Astrocyte (in vitro differentiated cells and primary cell): ENCODE measurements at regions not wholly inside any gene's neighbourhood (a gene's known extent, or its start where the extent isn't known, plus 50 kb on each side); places are given as distances from the start of the nearest gene placed in this dataset.

Source experiments
- DNase-seq: peaks from one replicate; pipeline ENCODE4 v3.0.0-alpha.2; 2010; ENCODE audit warnings: low read depth
- FAIRE-seq: peaks from 2 replicates; lab custom pipeline; 2011; peaks lifted over from hg19 to GRCh38; lab: Jason Lieb, UNC
- H2AFZ ChIP-seq: 2 replicates; pipeline ENCODE4 v1.6.0; 2012; ENCODE audit warnings: low read depth, low read length, inconsistent platforms
- H3K27ac ChIP-seq: 2 replicates; pipeline ENCODE4 v1.5.1; 2011; ENCODE audit warnings: low read depth, low read length, inconsistent platforms
- H3K27me3 ChIP-seq: 2 replicates; pipeline ENCODE4 v1.6.0; 2011; ENCODE audit warnings: low read length, inconsistent platforms; ENCODE audit not compliant: insufficient read depth
- H3K36me3 ChIP-seq: 2 replicates; pipeline ENCODE4 v1.5.1; 2011; ENCODE audit warnings: low read length, inconsistent platforms; ENCODE audit not compliant: insufficient read depth
- H3K4me1 ChIP-seq: 2 replicates; pipeline ENCODE4 v1.5.1; 2011; ENCODE audit warnings: low read length, inconsistent platforms; ENCODE audit not compliant: insufficient read depth
- H3K4me2 ChIP-seq: 2 replicates; pipeline ENCODE4 v1.6.0; 2012; ENCODE audit warnings: low read length, inconsistent platforms
- H3K4me3 ChIP-seq: 2 replicates; pipeline ENCODE4 v1.5.1; 2011; ENCODE audit warnings: low read depth, mild to moderate bottlenecking, low read length, inconsistent platforms; ENCODE audit not compliant: insufficient read depth
- H3K79me2 ChIP-seq: 2 replicates; pipeline ENCODE4 v1.6.0; 2012; ENCODE audit warnings: mild to moderate bottlenecking, low read length, inconsistent platforms; ENCODE audit not compliant: insufficient read depth
- H3K9ac ChIP-seq: 2 replicates; pipeline ENCODE4 v1.6.0; 2012; ENCODE audit warnings: mild to moderate bottlenecking, low read length, inconsistent platforms
- H3K9me3 ChIP-seq: 2 replicates; pipeline ENCODE4 v1.5.1; 2012; ENCODE audit warnings: low read depth, mild to moderate bottlenecking, low read length, inconsistent platforms; ENCODE audit not compliant: insufficient read depth
- H4K20me1 ChIP-seq: 2 replicates; pipeline ENCODE4 v1.6.0; 2012; ENCODE audit warnings: low read length, inconsistent platforms; ENCODE audit not compliant: insufficient read depth
- H3K27ac Mint-ChIP-seq: one replicate; pipeline ENCODE4 v1.8.0; 2021; ENCODE audit warnings: mild to moderate bottlenecking, mixed read lengths; ENCODE audit not compliant: unreplicated experiment
- H3K27me3 Mint-ChIP-seq: one replicate; pipeline ENCODE4 v1.8.0; 2021; ENCODE audit warnings: low read depth, mixed read lengths; ENCODE audit not compliant: unreplicated experiment
- H3K36me3 Mint-ChIP-seq: one replicate; pipeline ENCODE4 v1.8.0; 2021; ENCODE audit warnings: low read depth, mixed read lengths; ENCODE audit not compliant: unreplicated experiment
- H3K4me1 Mint-ChIP-seq: one replicate; pipeline ENCODE4 v1.8.0; 2021; ENCODE audit warnings: low read depth, mixed read lengths; ENCODE audit not compliant: unreplicated experiment
- H3K4me3 Mint-ChIP-seq: one replicate; pipeline ENCODE4 v1.8.0; 2021; ENCODE audit warnings: mild to moderate bottlenecking, moderate library complexity, mixed read lengths; ENCODE audit not compliant: unreplicated experiment
- H3K9me3 Mint-ChIP-seq: one replicate; pipeline ENCODE4 v1.8.0; 2021; ENCODE audit warnings: mild to moderate bottlenecking, mixed read lengths; ENCODE audit not compliant: unreplicated experiment
- CTCF ChIP-seq: IDR thresholded peaks from 2 replicates; pipeline ENCODE4 v1.5.1; 2011; ENCODE audit warnings: low read depth, mild to moderate bottlenecking, inconsistent platforms, low read length, moderate library complexity; ENCODE audit not compliant: insufficient read depth
- EZH2 ChIP-seq: IDR thresholded peaks from 2 replicates; pipeline ENCODE4 v1.6.1; 2012; ENCODE audit warnings: mild to moderate bottlenecking, low read length, inconsistent platforms; ENCODE audit not compliant: insufficient read depth

- DNase-seq (no peak), FAIRE-seq (no peak)
- H3K4me1 ChIP-seq: peaks cover 3% of the 10 kb centered on the region
- no peaks in the 10 kb centered on the region for H3K36me3 Mint-ChIP-seq
- no peaks in the 10 kb centered on the region for H3K79me2 ChIP-seq
- H3K9me3 ChIP-seq: no peaks in the 10 kb centered on the region
- no peak overlapping the region for H3K4me3 ChIP-seq
- H3K9ac ChIP-seq: no peak overlapping the region
- no peak overlapping the region for H3K4me2 ChIP-seq
- no peaks in the 10 kb centered on the region for H3K36me3 ChIP-seq
- TF ChIP-seq CTCF (no peak), EZH2 (no peak)
- no peak overlapping the region for H3K4me3 Mint-ChIP-seq
- H3K27me3 ChIP-seq: no peaks in the 10 kb centered on the region
- no peaks in the 10 kb centered on the region for H4K20me1 ChIP-seq
- H3K27ac Mint-ChIP-seq: no peak overlapping the region
- H3K4me1 Mint-ChIP-seq: peaks cover 11% of the 10 kb centered on the region
- H3K27me3 Mint-ChIP-seq: no peaks in the 10 kb centered on the region
- H2AFZ ChIP-seq: no peak overlapping the region
- H3K27ac ChIP-seq: no peak overlapping the region
- peaks cover 2% of the 10 kb centered on the region for H3K9me3 Mint-ChIP-seq
Measured at GRCh38 chr4:89538886-89539285, 231.3 kb upstream of the GPRIN3 start.

- TF ChIP-seq CTCF (no peak), EZH2 (no peak)
- H3K4me2 ChIP-seq: no peak overlapping the region
- H3K27ac Mint-ChIP-seq: no peak overlapping the region
Measured at GRCh38 chr4:89538171-89538570, 230.6 kb upstream of the GPRIN3 start.

GRCh38 chr4:89537281-89537680 is 229.7 kb upstream of the GPRIN3 start:
- Histone ChIP-seq H3K36me3 (no peaks in the 10 kb centered on the region), H3K27me3 (no peaks in the 10 kb centered on the region), H3K4me1 (peaks cover 3% of the 10 kb centered on the region), H3K27ac (no peak overlapping the region), H3K4me2 (no peak overlapping the region), H3K79me2 (no peaks in the 10 kb centered on the region), H4K20me1 (no peaks in the 10 kb centered on the region), H3K4me3 (no peak overlapping the region), H2AFZ (no peak overlapping the region), H3K9me3 (no peaks in the 10 kb centered on the region), H3K9ac (no peak overlapping the region)
- H3K36me3 Mint-ChIP-seq: no peaks in the 10 kb centered on the region
- no peak for TF ChIP-seq EZH2
- no peak for TF ChIP-seq CTCF
- no peak overlapping the region for H3K27ac Mint-ChIP-seq
- DNase-seq (no peak), FAIRE-seq (no peak)
- H3K9me3 Mint-ChIP-seq: peaks cover 2% of the 10 kb centered on the region
- H3K4me1 Mint-ChIP-seq: peaks cover 11% of the 10 kb centered on the region
- H3K4me3 Mint-ChIP-seq: no peak overlapping the region
- no peaks in the 10 kb centered on the region for H3K27me3 Mint-ChIP-seq

More at GRCh38 chr4:89538171-89538570, 230.6 kb upstream of the GPRIN3 start:
- H4K20me1 ChIP-seq: no peaks in the 10 kb centered on the region
- H3K36me3 ChIP-seq: no peaks in the 10 kb centered on the region
- no peak overlapping the region for H3K4me3 Mint-ChIP-seq
- H3K27ac ChIP-seq: no peak overlapping the region
- H3K4me1 Mint-ChIP-seq: peaks cover 11% of the 10 kb centered on the region
- H3K9me3 ChIP-seq: no peaks in the 10 kb centered on the region
- H3K27me3 Mint-ChIP-seq: no peaks in the 10 kb centered on the region
- no peak for DNase-seq
- no peaks in the 10 kb centered on the region for H3K27me3 ChIP-seq
- H3K79me2 ChIP-seq: no peaks in the 10 kb centered on the region
- H3K4me3 ChIP-seq: no peak overlapping the region
- peaks cover 2% of the 10 kb centered on the region for H3K9me3 Mint-ChIP-seq
- peaks cover 3% of the 10 kb centered on the region for H3K4me1 ChIP-seq
- H3K36me3 Mint-ChIP-seq: no peaks in the 10 kb centered on the region
- no peak overlapping the region for H3K9ac ChIP-seq
- H2AFZ ChIP-seq: no peak overlapping the region
- no peak for FAIRE-seq
